SK-N-SH (cell line): ENCODE measurements at regions not wholly inside any gene's neighbourhood (a gene's known extent, or its start where the extent isn't known, plus 50 kb on each side); places are given as distances from the start of the nearest gene placed in this dataset.

Source experiments
- CTCF ChIP-seq: fragments of 200-600 bp; sonication (generic); IDR thresholded peaks from 2 replicates; pipeline ENCODE4 v1.6.1; 2017; ENCODE audit warnings: antibody characterized with exemption, mild to moderate bottlenecking, moderate library complexity
- EP300 ChIP-seq, 2 experiments: IDR thresholded peaks; 2 replicates each; pipeline versions ENCODE4 v1.4.0 to v1.6.1; 2012; ENCODE audit warnings: borderline replicate concordance in 1 of 2, low read depth in 1 of 2, low read length in 1 of 2
- GABPA ChIP-seq: IDR thresholded peaks from 2 replicates; pipeline ENCODE4 v1.4.0; 2012; ENCODE audit warnings: low read depth, mild to moderate bottlenecking
- GATA2 ChIP-seq: sonication (generic); formaldehyde crosslinking; IDR thresholded peaks from 2 replicates; pipeline ENCODE4 v1.5.0; 2020; ENCODE audit warnings: mild to moderate bottlenecking, missing genetic modification reagents
- NRF1 ChIP-seq: IDR thresholded peaks from 2 replicates; pipeline ENCODE4 v1.6.1; 2012; ENCODE audit warnings: low read depth, mild to moderate bottlenecking, low read length
- POLR2AphosphoS5 ChIP-seq: IDR thresholded peaks from 2 replicates; pipeline ENCODE4 v1.6.1; 2012; ENCODE audit warnings: low read depth, low read length
- RCOR1 ChIP-seq: fragments of 150-350 bp; IDR thresholded peaks from 2 replicates; pipeline ENCODE4 v1.6.1; 2017; ENCODE audit warnings: antibody characterized with exemption, low read length
- SIN3A ChIP-seq: IDR thresholded peaks from 2 replicates; pipeline ENCODE4 v1.6.1; 2012; ENCODE audit warnings: low read depth, mild to moderate bottlenecking, low read length, moderate library complexity, borderline replicate concordance
- SMC3 ChIP-seq: IDR thresholded peaks from 2 replicates; pipeline ENCODE4 v1.6.1; 2012; ENCODE audit warnings: low read depth, low read length, improper control_type of control experiment
- TAF1 ChIP-seq: IDR thresholded peaks from 2 replicates; pipeline ENCODE4 v1.6.1; 2012; ENCODE audit warnings: low read depth, mild to moderate bottlenecking, low read length, moderate library complexity, borderline replicate concordance
- TCF12 ChIP-seq: IDR thresholded peaks from 2 replicates; pipeline ENCODE4 v1.4.0; 2012

DNA sequence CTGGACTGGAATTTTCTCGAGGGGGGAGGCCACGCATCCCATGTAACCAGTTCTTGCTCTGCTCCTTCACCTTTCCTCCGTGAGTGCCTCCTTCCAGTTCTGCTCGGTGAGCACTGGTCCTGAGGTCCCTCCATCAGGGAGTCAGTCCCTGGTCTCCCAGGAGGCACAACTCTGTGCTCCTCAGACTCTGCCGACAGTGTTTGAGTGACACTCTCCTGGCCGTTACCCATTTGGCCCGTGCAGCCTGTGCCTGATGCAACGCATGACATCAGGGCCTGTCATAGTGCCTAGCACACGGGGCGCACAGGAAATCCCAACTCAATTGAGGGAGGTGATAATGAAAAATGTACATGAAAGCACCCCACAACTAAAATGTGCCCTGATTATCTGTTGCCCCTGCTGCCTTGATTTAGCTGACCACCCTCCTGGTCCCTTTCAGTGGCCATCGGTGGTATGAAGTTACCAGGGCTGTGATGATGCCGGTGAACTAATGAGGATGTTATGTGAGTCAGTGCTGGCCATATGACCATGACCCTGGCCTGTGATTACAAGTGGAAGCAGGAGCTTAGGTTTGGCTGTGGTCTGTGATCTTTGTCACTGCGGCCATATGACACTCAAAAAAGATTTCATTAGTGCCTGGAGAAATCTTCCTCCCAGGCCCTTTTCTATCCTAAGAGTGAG is 144.6 kb downstream of the TDRD15 start:
- TF ChIP-seq POLR2AphosphoS5 (no peak), TAF1 (no peak), EP300 (IDR thresholded peaks at IDR 0.05; ENCODE audit: borderline replicate concordance in 1 of 2, low read depth in 1 of 2, low read length in 1 of 2) (no peak), CTCF (no peak), RCOR1 (no peak), GATA2 (no peak), SIN3A (no peak), SMC3 (no peak), NRF1 (no peak), TCF12 (no peak), GABPA (no peak)
